Epithelial cell of esophagus (primary cell): ENCODE measurements at regions not wholly inside any gene's neighbourhood (a gene's known extent, or its start where the extent isn't known, plus 50 kb on each side); places are given as distances from the start of the nearest gene placed in this dataset.
A peak's percentile ranks its signal among the peaks of the same experiment; 100 is the strongest.

ENCODE experiments used
- DNase-seq: peaks from one replicate; pipeline ENCODE4 v3.0.0; 2010; ENCODE audit warnings: low read depth
- H3K4me3 ChIP-seq: 2 replicates; pipeline ENCODE4 v1.5.1; 2011; ENCODE audit warnings: mild to moderate bottlenecking, low read length, control low read depth
- TF ChIP-seq, protein P1 (sequence below): IDR thresholded peaks from 2 replicates; pipeline ENCODE4 v1.5.1; 2011; ENCODE audit warnings: low read depth, mild to moderate bottlenecking, low read length, control low read depth, inconsistent platforms; ENCODE audit not compliant: insufficient read depth; ENCODE audit errors: missing control alignments

DNA sequence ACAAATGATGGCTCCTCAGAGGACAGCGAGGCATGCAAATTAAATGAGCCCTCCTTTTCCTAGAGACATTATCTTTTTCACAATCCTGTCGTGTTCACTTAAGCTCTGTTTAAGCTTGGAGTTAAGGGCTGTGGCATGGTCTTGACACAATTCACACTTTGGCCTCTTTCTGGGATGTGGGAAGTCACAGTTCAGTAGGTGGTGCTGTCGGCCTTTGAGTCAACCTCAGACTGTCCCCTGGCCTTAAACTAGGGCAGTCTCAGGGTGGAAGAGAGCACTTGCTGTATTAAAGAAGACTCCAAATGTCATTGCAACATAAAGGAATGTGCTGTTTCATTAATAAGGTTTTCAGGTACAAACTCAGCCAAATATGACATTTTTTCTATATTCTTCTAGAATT, 351.0 kb downstream of the MCTP2 start:
- TF ChIP-seq, protein P1, sequence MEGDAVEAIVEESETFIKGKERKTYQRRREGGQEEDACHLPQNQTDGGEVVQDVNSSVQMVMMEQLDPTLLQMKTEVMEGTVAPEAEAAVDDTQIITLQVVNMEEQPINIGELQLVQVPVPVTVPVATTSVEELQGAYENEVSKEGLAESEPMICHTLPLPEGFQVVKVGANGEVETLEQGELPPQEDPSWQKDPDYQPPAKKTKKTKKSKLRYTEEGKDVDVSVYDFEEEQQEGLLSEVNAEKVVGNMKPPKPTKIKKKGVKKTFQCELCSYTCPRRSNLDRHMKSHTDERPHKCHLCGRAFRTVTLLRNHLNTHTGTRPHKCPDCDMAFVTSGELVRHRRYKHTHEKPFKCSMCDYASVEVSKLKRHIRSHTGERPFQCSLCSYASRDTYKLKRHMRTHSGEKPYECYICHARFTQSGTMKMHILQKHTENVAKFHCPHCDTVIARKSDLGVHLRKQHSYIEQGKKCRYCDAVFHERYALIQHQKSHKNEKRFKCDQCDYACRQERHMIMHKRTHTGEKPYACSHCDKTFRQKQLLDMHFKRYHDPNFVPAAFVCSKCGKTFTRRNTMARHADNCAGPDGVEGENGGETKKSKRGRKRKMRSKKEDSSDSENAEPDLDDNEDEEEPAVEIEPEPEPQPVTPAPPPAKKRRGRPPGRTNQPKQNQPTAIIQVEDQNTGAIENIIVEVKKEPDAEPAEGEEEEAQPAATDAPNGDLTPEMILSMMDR: peak; percentile 38
- H3K4me3 ChIP-seq: no peak overlapping the region
- DNase-seq: peak; percentile 48

DNA sequence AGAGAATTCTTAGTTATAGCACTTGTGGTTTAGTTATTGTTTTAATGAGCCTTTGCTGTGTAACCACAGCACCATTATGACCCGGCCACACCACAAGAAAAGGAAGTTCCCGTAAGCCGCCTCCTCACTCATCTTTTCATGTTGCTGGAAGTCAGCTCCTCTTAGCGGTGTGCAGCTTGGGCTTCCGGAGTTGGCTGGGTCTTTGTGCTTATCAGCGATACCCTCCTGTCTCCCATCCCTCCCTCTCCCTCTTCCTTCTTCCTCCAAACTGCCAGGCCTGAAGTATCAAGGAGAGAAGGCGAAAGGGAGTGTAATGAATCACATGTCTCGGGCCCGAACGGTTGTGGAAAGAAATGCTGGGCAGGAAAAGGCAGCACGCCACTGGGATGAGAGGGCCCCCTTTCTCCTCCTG, 353.5 kb downstream of the MCTP2 start:
- no peak overlapping the region for H3K4me3 ChIP-seq
- TF ChIP-seq, protein P1: no peak
- DNase-seq: peak; percentile 15

DNA sequence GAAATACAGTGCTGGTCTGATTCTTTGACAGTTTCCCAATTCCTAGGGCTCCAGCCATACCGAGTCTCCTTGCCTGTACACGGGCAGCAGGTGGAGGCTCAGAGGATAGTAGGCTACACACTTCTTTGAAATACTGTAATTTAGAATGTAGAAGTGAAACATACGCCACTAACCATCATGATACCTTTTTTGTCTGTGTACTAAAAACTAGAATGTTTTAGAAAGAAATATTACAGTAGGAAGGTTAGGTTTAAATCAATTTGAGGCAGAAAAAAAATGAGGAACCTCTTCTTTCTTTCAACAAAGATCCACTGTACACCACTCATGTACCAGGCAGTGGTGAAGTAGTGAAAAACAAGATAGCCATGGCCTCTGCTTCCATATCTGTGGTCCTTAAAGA, 354.7 kb downstream of the MCTP2 start:
- DNase-seq: no peak
- TF ChIP-seq, protein P1: no peak
- no peak overlapping the region for H3K4me3 ChIP-seq

DNA sequence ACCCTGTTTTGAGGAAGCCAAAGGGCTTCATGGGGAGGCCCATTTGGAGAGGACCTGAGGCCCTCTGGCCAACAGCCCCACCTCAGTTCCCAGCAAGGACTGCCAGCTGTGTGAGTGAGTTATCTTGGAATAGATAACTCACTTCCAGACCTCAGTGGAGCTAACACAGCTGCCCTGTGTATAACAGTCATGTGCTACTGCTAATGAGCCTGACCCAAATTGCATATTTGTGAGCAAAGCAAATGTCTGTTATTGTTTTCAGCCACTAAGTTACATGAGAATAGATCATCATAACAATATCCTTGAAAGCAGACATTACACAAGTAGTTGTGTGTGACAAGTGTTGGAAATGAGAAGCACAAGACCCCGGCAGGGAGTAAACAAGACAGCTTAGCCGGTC, 355.8 kb downstream of the MCTP2 start:
- no peak for DNase-seq
- TF ChIP-seq, protein P1: no peak
- H3K4me3 ChIP-seq: no peak overlapping the region

DNA sequence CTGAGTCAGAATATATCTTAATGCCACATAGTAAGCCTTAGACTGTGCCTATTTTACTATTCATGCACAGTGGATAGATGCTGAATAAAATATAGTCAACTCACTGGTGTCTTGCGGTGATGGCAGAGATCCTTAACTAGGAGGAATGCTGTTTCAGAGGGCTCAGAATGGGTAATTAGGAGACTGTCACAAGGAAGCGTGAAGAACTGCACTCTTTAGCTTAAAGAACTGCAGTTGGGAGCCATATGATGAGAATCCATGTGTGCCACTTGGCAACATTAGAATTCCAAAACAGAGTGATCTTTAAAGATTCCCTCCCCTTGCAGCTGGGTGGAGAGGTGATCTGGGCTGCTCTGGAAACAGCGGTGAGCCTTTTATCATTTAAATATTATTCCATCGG, 357.6 kb downstream of the MCTP2 start:
- TF ChIP-seq, protein P1: no peak
- H3K4me3 ChIP-seq: no peak overlapping the region
- no peak for DNase-seq

DNA sequence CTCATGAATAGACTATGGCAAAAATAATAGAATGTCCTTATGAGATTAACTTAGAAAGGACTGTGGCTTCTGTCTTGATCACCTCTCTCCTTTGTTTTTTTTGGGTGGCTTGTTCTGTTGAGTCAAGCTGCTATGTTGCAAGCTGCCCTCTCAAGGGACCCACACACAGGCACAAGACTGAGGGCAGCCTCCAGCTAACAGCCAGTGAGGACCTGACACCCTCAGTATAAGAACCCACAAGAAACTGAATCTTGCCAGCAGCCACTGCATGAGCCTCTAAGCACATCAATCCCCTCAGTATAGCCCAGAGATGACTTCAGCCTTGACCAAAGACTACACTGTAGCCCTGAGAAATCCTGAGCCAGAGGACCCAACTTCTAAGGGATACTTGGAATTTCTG, 361.1 kb downstream of the MCTP2 start:
- TF ChIP-seq, protein P1: no peak
- H3K4me3 ChIP-seq: no peak overlapping the region
- DNase-seq: no peak

DNA sequence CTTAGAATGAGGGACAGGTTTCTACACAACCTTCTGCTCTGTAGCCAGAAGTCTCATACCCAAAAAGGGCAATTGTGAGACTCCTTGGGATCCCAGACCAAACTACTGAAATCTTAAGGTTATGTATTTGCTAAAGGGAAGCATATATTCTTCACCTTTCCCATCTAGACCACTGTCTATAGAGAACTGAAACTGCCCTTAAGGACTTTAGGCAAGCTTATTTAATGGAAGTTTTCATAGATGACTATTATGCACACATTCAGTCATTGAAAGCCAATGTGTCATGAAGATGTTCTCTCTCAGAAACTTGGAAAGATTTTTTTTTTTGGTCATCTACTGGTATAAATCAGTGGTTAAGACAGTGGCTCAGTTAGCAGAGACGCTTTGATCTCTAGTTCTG, 365.3 kb downstream of the MCTP2 start:
- TF ChIP-seq, protein P1: no peak
- no peak for DNase-seq
- no peak overlapping the region for H3K4me3 ChIP-seq
